GM10266 (cell line): ENCODE measurements at regions not wholly inside any gene's neighbourhood (a gene's known extent, or its start where the extent isn't known, plus 50 kb on each side); places are given as distances from the start of the nearest gene placed in this dataset.

Source experiments
- DNase-seq: peaks from one replicate; pipeline ENCODE4 v3.0.0; 2012; ENCODE audit errors: extremely low spot score
- TF ChIP-seq, protein P1 (sequence below): IDR thresholded peaks from 2 replicates; pipeline ENCODE4 v1.5.1; 2012; ENCODE audit warnings: mild to moderate bottlenecking, low read depth; ENCODE audit not compliant: control insufficient read depth, insufficient read depth; ENCODE audit errors: missing control alignments

GRCh38 chr18:38420611-38421010 is 855.0 kb upstream of the CELF4 start:
- TF ChIP-seq, protein P1, sequence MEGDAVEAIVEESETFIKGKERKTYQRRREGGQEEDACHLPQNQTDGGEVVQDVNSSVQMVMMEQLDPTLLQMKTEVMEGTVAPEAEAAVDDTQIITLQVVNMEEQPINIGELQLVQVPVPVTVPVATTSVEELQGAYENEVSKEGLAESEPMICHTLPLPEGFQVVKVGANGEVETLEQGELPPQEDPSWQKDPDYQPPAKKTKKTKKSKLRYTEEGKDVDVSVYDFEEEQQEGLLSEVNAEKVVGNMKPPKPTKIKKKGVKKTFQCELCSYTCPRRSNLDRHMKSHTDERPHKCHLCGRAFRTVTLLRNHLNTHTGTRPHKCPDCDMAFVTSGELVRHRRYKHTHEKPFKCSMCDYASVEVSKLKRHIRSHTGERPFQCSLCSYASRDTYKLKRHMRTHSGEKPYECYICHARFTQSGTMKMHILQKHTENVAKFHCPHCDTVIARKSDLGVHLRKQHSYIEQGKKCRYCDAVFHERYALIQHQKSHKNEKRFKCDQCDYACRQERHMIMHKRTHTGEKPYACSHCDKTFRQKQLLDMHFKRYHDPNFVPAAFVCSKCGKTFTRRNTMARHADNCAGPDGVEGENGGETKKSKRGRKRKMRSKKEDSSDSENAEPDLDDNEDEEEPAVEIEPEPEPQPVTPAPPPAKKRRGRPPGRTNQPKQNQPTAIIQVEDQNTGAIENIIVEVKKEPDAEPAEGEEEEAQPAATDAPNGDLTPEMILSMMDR = no peak
- DNase-seq = no peak

DNA sequence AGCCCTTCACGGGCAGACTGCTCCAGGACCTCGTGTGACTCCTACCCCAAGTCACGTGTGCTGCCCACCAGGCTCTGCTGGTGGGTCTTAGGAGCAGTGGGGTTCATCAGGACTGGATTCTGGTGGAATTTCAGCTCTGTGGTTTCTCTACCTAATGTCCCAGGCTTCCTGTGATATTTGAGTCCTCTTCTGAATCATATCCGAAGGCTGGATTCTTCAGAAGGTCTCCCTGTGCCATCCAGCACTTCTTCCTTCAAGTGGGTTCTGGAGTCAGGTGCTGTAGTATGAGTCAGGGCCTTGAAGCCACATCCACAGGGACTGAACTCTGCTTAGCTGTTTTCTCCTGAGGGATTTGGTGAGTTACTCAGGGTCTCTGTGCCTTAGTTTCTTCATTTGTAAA is 850.2 kb upstream of the CELF4 start:
- TF ChIP-seq, protein P1 = no peak
- DNase-seq = no peak

- TF ChIP-seq, protein P1 = no peak
- DNase-seq = no peak
These were observed 847.6 kb upstream of the CELF4 start for GRCh38 chr18:38413193-38413592.

DNA sequence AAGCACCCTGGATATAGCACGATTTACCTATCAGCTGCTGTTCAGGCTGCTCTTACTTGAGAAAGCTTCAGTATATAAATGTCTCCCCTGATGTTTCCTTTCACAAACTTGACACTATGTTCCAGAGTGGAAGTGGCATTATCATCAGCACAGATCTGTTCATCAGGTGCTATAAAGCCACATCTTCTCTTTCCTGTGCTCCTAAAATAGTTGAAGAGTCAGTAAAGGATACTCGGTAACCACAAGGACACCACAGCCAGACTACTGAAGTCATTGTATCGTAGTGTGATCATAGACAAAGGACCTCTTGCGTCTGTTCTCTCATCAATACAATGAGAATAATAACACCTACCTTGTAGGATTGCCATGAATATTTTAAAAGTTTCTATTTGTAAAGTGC is 841.0 kb upstream of the CELF4 start:
- TF ChIP-seq, protein P1 = no peak
- no peak for DNase-seq

- DNase-seq = no peak
- TF ChIP-seq, protein P1 = no peak
These were observed 836.9 kb upstream of the CELF4 start for GRCh38 chr18:38402509-38402908.

DNA sequence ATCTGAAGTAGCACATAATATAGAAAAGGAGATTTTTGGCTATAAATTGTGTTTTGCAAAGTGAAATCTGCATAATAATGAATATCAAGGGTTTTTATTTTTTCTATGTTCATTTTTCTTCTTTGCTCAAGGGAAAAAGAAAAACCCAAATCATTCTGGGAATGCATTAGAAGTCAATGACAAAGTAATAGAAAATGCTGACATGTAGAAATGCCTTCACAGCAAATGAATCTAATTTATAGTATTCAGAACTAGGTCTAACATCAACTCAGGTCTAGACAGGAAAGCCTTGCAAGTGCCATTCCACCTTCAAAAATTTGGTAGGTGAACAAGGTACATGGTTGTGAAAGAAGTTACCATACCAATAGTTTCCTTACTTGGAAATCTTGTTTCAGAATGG is 831.5 kb upstream of the CELF4 start:
- no peak for DNase-seq
- TF ChIP-seq, protein P1 = no peak

GRCh38 chr18:38386146-38386545 is 820.5 kb upstream of the CELF4 start:
- TF ChIP-seq, protein P1 = no peak
- DNase-seq = no peak
